ENCODE measurements at regions not wholly inside any gene's neighbourhood (a gene's known extent, or its start where the extent isn't known, plus 50 kb on each side); places are given as distances from the start of the nearest gene placed in this dataset.
A peak's percentile ranks its signal among the peaks of the same experiment; 100 is the strongest.

- Histone ChIP-seq H3K36me3 (no peaks in the 10 kb centered on the region), H3K9me3 (no peaks in the 10 kb centered on the region), H3K4me1 (peaks cover 0 to 4% (median 0%) of the 10 kb centered on the region in 12 donors), H3K27ac (no peak overlapping the region), H3K4me3 (no peak overlapping the region), H3K27me3 (no peaks in the 10 kb centered on the region)
- TF ChIP-seq CTCF (IDR thresholded peaks at IDR 0.05), result no peak
- no peak for TF ChIP-seq POLR2A (IDR thresholded peaks at IDR 0.05)
- 91 to 94% (median 93%) methylated on average over 10 of the region's 10 CpGs for WGBS, 4 donors
- ATAC-seq (no peak), DNase-seq (no peak)
- intact Hi-C loops (cut with DNase I), result loop anchor here in 1 of 10 donors (10.0 kb wide), 1 partner anchor 215 kb away; no protein-coding TSS in a partner anchor
Observed at GRCh38 chr18:11379660-11380059, 229.7 kb upstream of the SLC35G4 start.

- WGBS, 4 donors, result 84 to 90% (median 88%) methylated on average over 18 of the region's 18 CpGs
Observed at GRCh38 chr18:11377766-11378540, 228.6 kb upstream of the PIEZO2 start.

GRCh38 chr18:11372163-11372562 lies 222.8 kb upstream of the PIEZO2 start:
- no peaks in the 10 kb centered on the region for H3K36me3 ChIP-seq
- TF ChIP-seq CTCF (IDR thresholded peaks at IDR 0.05), result no peak
- TF ChIP-seq POLR2A (IDR thresholded peaks at IDR 0.05), result no peak
- peaks cover 0 to 3% (median 0%) of the 10 kb centered on the region in 12 donors for H3K9me3 ChIP-seq
- no peak overlapping the region for H3K4me3 ChIP-seq
- H3K4me1 ChIP-seq, result peaks cover 0 to 6% (median 0%) of the 10 kb centered on the region in 12 donors
- intact Hi-C loops (cut with DNase I), result no loop called here
- WGBS, 4 donors, result 60 to 80% (median 66%) methylated on average over 2 of the region's 2 CpGs
- no peak for DNase-seq
- H3K27me3 ChIP-seq, result no peaks in the 10 kb centered on the region
- no peak overlapping the region for H3K27ac ChIP-seq
- no peak for ATAC-seq

More at GRCh38 chr18:11377766-11378540, 228.6 kb upstream of the PIEZO2 start:
- TF ChIP-seq POLR2A (IDR thresholded peaks at IDR 0.05) (no peak), CTCF (IDR thresholded peaks at IDR 0.05) (no peak)
- DNase-seq (no peak), ATAC-seq (peak in 3 of 4 donors; percentile 24 to 79 (median 49))
- intact Hi-C loops (cut with DNase I), result no loop called here
- Histone ChIP-seq H3K27me3 (no peaks in the 10 kb centered on the region), H3K36me3 (no peaks in the 10 kb centered on the region), H3K4me3 (no peak overlapping the region), H3K27ac (no peak overlapping the region), H3K4me1 (peaks cover 0 to 4% (median 0%) of the 10 kb centered on the region in 12 donors), H3K9me3 (no peaks in the 10 kb centered on the region)

- H3K36me3 ChIP-seq, result no peaks in the 10 kb centered on the region
- 66 to 84% (median 74%) methylated on average over 7 of the region's 7 CpGs for WGBS, 4 donors
- no peak overlapping the region for H3K27ac ChIP-seq
- H3K4me3 ChIP-seq, result no peak overlapping the region
- H3K4me1 ChIP-seq, result peaks cover 0 to 17% (median 4%) of the 10 kb centered on the region in 12 donors
- intact Hi-C loops (cut with DNase I), result no loop called here
- H3K9me3 ChIP-seq, result peaks cover 0 to 3% (median 0%) of the 10 kb centered on the region in 12 donors
- no peaks in the 10 kb centered on the region for H3K27me3 ChIP-seq
- TF ChIP-seq CTCF (IDR thresholded peaks at IDR 0.05) (no peak), POLR2A (IDR thresholded peaks at IDR 0.05) (no peak)
- ATAC-seq (no peak), DNase-seq (no peak)
Observed at GRCh38 chr18:11369556-11369955, 220.2 kb upstream of the PIEZO2 start.
